WTC11 (cell line): ENCODE measurements at regions not wholly inside any gene's neighbourhood (a gene's known extent, or its start where the extent isn't known, plus 50 kb on each side); places are given as distances from the start of the nearest gene placed in this dataset.

Experiments
- ETV6 ChIP-seq: sonication (generic); formaldehyde crosslinking; IDR thresholded peaks from 2 replicates; pipeline ENCODE4 v1.8.1; 2022; ENCODE audit warnings: mild to moderate bottlenecking, missing genetic modification reagents
- NFE2L1 ChIP-seq: sonication (generic); formaldehyde crosslinking; IDR thresholded peaks from 2 replicates; pipeline ENCODE4 v1.8.1; 2023; ENCODE audit warnings: missing genetic modification reagents
- NFYB ChIP-seq: sonication (generic); formaldehyde crosslinking; conservative IDR thresholded peaks from 2 replicates; pipeline ENCODE4 v1.8.0; 2022; ENCODE audit warnings: low read depth, missing genetic modification reagents
- SMAD4 ChIP-seq: sonication (generic); formaldehyde crosslinking; IDR thresholded peaks from 2 replicates; pipeline ENCODE4 v1.8.0; 2022; ENCODE audit warnings: mild to moderate bottlenecking, missing genetic modification reagents
- TF ChIP-seq, protein P1 (sequence below): fragments of 200-600 bp; IDR thresholded peaks from 2 replicates; pipeline ENCODE4 v1.8.0; 2022; ENCODE audit warnings: antibody characterized with exemption
- TF ChIP-seq, protein P2 (sequence below): sonication (generic); formaldehyde crosslinking; IDR thresholded peaks from 2 replicates; pipeline ENCODE4 v1.8.1; 2022; ENCODE audit warnings: mild to moderate bottlenecking, moderate library complexity, missing genetic modification reagents
- TF ChIP-seq, protein P3 (sequence below): sonication (generic); formaldehyde crosslinking; IDR thresholded peaks from 2 replicates; pipeline ENCODE4 v1.8.0; 2022; ENCODE audit warnings: missing genetic modification reagents
- TF ChIP-seq, protein P4 (sequence below): sonication (generic); formaldehyde crosslinking; IDR thresholded peaks from 2 replicates; pipeline ENCODE4 v1.8.1; 2022; ENCODE audit warnings: mild to moderate bottlenecking, missing genetic modification reagents, moderate library complexity, borderline replicate concordance

DNA sequence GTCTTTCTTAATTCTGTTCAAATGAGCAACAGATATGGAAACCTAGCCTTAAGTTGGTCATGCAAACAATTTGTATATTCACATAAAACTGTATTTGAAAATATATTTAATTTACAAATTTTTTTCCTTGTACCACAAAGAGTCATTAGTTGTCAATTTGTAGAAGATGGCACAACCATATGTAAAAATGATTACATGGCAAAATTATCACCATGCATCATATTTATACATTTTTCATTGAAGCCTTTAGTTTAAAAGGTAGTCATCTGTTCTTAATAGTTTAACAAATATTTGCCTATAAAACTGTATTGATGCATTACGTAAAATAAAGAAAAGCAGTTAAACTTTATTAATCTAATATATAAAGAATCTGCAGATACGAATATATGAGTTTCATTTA lies 1306.8 kb upstream of the ADGRB3 start:
- TF ChIP-seq, protein P1, sequence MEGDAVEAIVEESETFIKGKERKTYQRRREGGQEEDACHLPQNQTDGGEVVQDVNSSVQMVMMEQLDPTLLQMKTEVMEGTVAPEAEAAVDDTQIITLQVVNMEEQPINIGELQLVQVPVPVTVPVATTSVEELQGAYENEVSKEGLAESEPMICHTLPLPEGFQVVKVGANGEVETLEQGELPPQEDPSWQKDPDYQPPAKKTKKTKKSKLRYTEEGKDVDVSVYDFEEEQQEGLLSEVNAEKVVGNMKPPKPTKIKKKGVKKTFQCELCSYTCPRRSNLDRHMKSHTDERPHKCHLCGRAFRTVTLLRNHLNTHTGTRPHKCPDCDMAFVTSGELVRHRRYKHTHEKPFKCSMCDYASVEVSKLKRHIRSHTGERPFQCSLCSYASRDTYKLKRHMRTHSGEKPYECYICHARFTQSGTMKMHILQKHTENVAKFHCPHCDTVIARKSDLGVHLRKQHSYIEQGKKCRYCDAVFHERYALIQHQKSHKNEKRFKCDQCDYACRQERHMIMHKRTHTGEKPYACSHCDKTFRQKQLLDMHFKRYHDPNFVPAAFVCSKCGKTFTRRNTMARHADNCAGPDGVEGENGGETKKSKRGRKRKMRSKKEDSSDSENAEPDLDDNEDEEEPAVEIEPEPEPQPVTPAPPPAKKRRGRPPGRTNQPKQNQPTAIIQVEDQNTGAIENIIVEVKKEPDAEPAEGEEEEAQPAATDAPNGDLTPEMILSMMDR = no peak
- TF ChIP-seq, protein P2, sequence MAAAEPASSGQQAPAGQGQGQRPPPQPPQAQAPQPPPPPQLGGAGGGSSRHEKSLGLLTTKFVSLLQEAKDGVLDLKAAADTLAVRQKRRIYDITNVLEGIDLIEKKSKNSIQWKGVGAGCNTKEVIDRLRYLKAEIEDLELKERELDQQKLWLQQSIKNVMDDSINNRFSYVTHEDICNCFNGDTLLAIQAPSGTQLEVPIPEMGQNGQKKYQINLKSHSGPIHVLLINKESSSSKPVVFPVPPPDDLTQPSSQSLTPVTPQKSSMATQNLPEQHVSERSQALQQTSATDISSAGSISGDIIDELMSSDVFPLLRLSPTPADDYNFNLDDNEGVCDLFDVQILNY (CRISPR knock-in tag) = no peak
- TF ChIP-seq SMAD4 (CRISPR knock-in tag) (no peak), ETV6 (CRISPR knock-in tag) (no peak), NFYB (CRISPR knock-in tag) (no peak), NFE2L1 (CRISPR knock-in tag) (no peak)
- TF ChIP-seq, protein P3, sequence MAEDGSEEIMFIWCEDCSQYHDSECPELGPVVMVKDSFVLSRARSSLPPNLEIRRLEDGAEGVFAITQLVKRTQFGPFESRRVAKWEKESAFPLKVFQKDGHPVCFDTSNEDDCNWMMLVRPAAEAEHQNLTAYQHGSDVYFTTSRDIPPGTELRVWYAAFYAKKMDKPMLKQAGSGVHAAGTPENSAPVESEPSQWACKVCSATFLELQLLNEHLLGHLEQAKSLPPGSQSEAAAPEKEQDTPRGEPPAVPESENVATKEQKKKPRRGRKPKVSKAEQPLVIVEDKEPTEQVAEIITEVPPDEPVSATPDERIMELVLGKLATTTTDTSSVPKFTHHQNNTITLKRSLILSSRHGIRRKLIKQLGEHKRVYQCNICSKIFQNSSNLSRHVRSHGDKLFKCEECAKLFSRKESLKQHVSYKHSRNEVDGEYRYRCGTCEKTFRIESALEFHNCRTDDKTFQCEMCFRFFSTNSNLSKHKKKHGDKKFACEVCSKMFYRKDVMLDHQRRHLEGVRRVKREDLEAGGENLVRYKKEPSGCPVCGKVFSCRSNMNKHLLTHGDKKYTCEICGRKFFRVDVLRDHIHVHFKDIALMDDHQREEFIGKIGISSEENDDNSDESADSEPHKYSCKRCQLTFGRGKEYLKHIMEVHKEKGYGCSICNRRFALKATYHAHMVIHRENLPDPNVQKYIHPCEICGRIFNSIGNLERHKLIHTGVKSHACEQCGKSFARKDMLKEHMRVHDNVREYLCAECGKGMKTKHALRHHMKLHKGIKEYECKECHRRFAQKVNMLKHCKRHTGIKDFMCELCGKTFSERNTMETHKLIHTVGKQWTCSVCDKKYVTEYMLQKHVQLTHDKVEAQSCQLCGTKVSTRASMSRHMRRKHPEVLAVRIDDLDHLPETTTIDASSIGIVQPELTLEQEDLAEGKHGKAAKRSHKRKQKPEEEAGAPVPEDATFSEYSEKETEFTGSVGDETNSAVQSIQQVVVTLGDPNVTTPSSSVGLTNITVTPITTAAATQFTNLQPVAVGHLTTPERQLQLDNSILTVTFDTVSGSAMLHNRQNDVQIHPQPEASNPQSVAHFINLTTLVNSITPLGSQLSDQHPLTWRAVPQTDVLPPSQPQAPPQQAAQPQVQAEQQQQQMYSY = no peak
- TF ChIP-seq, protein P4, sequence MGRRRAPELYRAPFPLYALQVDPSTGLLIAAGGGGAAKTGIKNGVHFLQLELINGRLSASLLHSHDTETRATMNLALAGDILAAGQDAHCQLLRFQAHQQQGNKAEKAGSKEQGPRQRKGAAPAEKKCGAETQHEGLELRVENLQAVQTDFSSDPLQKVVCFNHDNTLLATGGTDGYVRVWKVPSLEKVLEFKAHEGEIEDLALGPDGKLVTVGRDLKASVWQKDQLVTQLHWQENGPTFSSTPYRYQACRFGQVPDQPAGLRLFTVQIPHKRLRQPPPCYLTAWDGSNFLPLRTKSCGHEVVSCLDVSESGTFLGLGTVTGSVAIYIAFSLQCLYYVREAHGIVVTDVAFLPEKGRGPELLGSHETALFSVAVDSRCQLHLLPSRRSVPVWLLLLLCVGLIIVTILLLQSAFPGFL (CRISPR knock-in tag) = no peak
